ENCODE measurements at regions not wholly inside any gene's neighbourhood (a gene's known extent, or its start where the extent isn't known, plus 50 kb on each side); places are given as distances from the start of the nearest gene placed in this dataset.

- TF ChIP-seq EZH2phosphoT487 (IDR thresholded peaks at IDR 0.05; ENCODE audit: borderline replicate concordance), result no peak
- TF ChIP-seq, protein P1, sequence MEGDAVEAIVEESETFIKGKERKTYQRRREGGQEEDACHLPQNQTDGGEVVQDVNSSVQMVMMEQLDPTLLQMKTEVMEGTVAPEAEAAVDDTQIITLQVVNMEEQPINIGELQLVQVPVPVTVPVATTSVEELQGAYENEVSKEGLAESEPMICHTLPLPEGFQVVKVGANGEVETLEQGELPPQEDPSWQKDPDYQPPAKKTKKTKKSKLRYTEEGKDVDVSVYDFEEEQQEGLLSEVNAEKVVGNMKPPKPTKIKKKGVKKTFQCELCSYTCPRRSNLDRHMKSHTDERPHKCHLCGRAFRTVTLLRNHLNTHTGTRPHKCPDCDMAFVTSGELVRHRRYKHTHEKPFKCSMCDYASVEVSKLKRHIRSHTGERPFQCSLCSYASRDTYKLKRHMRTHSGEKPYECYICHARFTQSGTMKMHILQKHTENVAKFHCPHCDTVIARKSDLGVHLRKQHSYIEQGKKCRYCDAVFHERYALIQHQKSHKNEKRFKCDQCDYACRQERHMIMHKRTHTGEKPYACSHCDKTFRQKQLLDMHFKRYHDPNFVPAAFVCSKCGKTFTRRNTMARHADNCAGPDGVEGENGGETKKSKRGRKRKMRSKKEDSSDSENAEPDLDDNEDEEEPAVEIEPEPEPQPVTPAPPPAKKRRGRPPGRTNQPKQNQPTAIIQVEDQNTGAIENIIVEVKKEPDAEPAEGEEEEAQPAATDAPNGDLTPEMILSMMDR (conservative IDR thresholded peaks at IDR 0.05; ENCODE audit: low read length), result no peak
- Histone ChIP-seq H3K79me2 (ENCODE audit: insufficient read depth, low read length) (no peaks in the 10 kb centered on the region), H3K4me1 (ENCODE audit: insufficient read depth, low read length, poor library complexity, severe bottlenecking) (no peaks in the 10 kb centered on the region), H3K9me3 (ENCODE audit: insufficient read depth, low read depth, low read length) (no peaks in the 10 kb centered on the region), H3K36me3 (ENCODE audit: insufficient read depth, low read length) (no peaks in the 10 kb centered on the region), H3K9ac (ENCODE audit: low read depth, low read length, poor library complexity, severe bottlenecking) (no peak overlapping the region), H3F3A (ENCODE audit: low read depth) (no peaks in the 10 kb centered on the region), H3K4me2 (ENCODE audit: low read depth, low read length, poor library complexity, severe bottlenecking) (no peak overlapping the region), H3K9me2 (replicated peaks; ENCODE audit: low read depth, low read length) (no peaks in the 10 kb centered on the region), H2AFZ (ENCODE audit: low read length) (no peak overlapping the region), H4K20me1 (ENCODE audit: insufficient read depth, low read length, poor library complexity, severe bottlenecking) (no peaks in the 10 kb centered on the region), H3K4me3 (ENCODE audit: low read length, poor library complexity, severe bottlenecking) (no peak overlapping the region), H3K27me3 (ENCODE audit: insufficient read depth, low read length, poor library complexity, severe bottlenecking) (no peaks in the 10 kb centered on the region)
These were observed 259.7 kb downstream of the PPARGC1A start for GRCh38 chr4:23630110-23630509.

DNA sequence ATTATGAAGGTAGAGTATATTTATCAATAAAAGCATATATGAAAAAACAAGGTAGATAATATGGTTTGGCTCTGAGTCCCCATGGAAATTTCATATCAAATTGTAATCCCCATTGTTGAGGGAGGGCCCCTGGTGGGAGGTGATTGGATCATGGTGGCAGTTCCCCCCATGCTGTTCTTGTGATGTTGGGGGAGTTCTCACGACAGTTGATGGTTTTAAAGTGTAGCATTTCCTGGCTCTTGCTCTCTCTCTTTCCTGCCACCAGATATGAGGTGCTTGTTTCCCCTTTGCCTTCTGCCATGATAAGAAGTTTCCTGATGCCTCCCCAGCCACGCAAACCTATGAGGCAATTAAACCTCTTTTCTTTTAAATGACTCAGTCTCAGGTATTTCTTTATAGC is 260.4 kb downstream of the PPARGC1A start:
- Histone ChIP-seq H3K9me2 (replicated peaks; ENCODE audit: low read depth, low read length) (no peaks in the 10 kb centered on the region), H3K79me2 (ENCODE audit: insufficient read depth, low read length) (no peaks in the 10 kb centered on the region), H3K9ac (ENCODE audit: low read depth, low read length, poor library complexity, severe bottlenecking) (no peak overlapping the region), H3K4me2 (ENCODE audit: low read depth, low read length, poor library complexity, severe bottlenecking) (no peak overlapping the region), H3K9me3 (ENCODE audit: insufficient read depth, low read depth, low read length) (no peaks in the 10 kb centered on the region), H3K36me3 (ENCODE audit: insufficient read depth, low read length) (no peaks in the 10 kb centered on the region), H2AFZ (ENCODE audit: low read length) (no peak overlapping the region), H3F3A (ENCODE audit: low read depth) (no peaks in the 10 kb centered on the region), H4K20me1 (ENCODE audit: insufficient read depth, low read length, poor library complexity, severe bottlenecking) (no peaks in the 10 kb centered on the region), H3K4me3 (ENCODE audit: low read length, poor library complexity, severe bottlenecking) (no peak overlapping the region), H3K27me3 (ENCODE audit: insufficient read depth, low read length, poor library complexity, severe bottlenecking) (no peaks in the 10 kb centered on the region), H3K4me1 (ENCODE audit: insufficient read depth, low read length, poor library complexity, severe bottlenecking) (no peaks in the 10 kb centered on the region)
- TF ChIP-seq, protein P1 (conservative IDR thresholded peaks at IDR 0.05; ENCODE audit: low read length), result no peak
- no peak for TF ChIP-seq EZH2phosphoT487 (IDR thresholded peaks at IDR 0.05; ENCODE audit: borderline replicate concordance)

DNA sequence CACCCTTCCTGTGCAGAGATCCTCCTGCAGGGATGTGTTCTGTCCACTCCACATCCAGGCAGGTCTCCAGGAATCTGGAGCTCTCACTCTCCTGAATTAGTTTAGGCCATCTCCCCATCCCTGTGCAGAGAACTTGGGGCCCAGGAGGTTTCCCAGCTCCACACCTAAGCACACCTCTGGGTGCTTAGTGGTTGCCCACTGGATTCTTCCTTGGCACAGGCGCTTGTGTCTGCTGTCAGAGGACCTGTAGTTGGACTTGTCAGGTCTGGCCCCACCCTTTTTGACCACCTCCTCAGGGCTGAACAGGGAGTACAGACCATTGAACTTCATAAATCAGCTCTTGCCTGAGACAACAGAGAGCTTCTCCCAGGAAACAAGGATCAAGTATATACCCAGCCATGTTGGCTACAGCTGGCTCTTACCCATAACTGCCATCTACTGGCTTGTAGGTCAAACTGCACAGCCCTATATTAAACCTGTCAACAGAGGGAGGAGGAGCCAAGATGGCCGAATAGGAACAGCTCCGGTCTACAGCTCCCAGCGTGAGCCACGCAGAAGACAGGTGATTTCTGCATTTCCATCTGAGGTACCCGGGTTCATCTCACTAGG is 275.5 kb downstream of the PPARGC1A start:
- no peak overlapping the region for H3K9ac ChIP-seq (ENCODE audit: low read depth, low read length, poor library complexity, severe bottlenecking)
- no peaks in the 10 kb centered on the region for H3K27me3 ChIP-seq (ENCODE audit: insufficient read depth, low read length, poor library complexity, severe bottlenecking)
- no peaks in the 10 kb centered on the region for H3K4me1 ChIP-seq (ENCODE audit: insufficient read depth, low read length, poor library complexity, severe bottlenecking)
- H3K9me2 ChIP-seq (replicated peaks; ENCODE audit: low read depth, low read length), result no peaks in the 10 kb centered on the region
- H3K9me3 ChIP-seq (ENCODE audit: insufficient read depth, low read depth, low read length), result no peaks in the 10 kb centered on the region
- no peaks in the 10 kb centered on the region for H3K79me2 ChIP-seq (ENCODE audit: insufficient read depth, low read length)
- peak overlapping the region; percentile 64; the same call in 1 of the 2 replicates for H2AFZ ChIP-seq (ENCODE audit: low read length)
- no peak overlapping the region for H3K4me2 ChIP-seq (ENCODE audit: low read depth, low read length, poor library complexity, severe bottlenecking)
- no peaks in the 10 kb centered on the region for H3F3A ChIP-seq (ENCODE audit: low read depth)
- H3K4me3 ChIP-seq (ENCODE audit: low read length, poor library complexity, severe bottlenecking), result no peak overlapping the region
- TF ChIP-seq, protein P1 (conservative IDR thresholded peaks at IDR 0.05; ENCODE audit: low read length), result peak; percentile 42; the same call in 1 of the 2 replicates
- TF ChIP-seq EZH2phosphoT487 (IDR thresholded peaks at IDR 0.05; ENCODE audit: borderline replicate concordance), result no peak
- no peaks in the 10 kb centered on the region for H4K20me1 ChIP-seq (ENCODE audit: insufficient read depth, low read length, poor library complexity, severe bottlenecking)
- no peaks in the 10 kb centered on the region for H3K36me3 ChIP-seq (ENCODE audit: insufficient read depth, low read length)
